ENCODE measurements at regions not wholly inside any gene's neighbourhood (a gene's known extent, or its start where the extent isn't known, plus 50 kb on each side); places are given as distances from the start of the nearest gene placed in this dataset.
"Not testable (repeated sequence)": the region's sequence is repeated elsewhere in the genome, so short reads cannot be mapped to it uniquely, and the experiment has no call there.

- H3K9me3 ChIP-seq (ENCODE audit: insufficient read depth, low read length): no peaks in the 10 kb centered on the region
- no peak overlapping the region for H3K4me3 ChIP-seq (ENCODE audit: insufficient read depth, low read length, poor library complexity, severe bottlenecking)
- H3K79me2 ChIP-seq (ENCODE audit: insufficient read depth, low read length): no peaks in the 10 kb centered on the region
- TF ChIP-seq CTCF (IDR thresholded peaks at IDR 0.05; ENCODE audit: insufficient read depth, low read length, poor library complexity, severe bottlenecking) (no peak), EZH2phosphoT487 (conservative IDR thresholded peaks at IDR 0.05; ENCODE audit: low read length) (no peak)
- H3K27me3 ChIP-seq (ENCODE audit: low read length): no peaks in the 10 kb centered on the region
- no peaks in the 10 kb centered on the region for H3F3A ChIP-seq (ENCODE audit: insufficient read depth)
- H2AFZ ChIP-seq (ENCODE audit: low read depth, low read length, severe bottlenecking): no peak overlapping the region
- H3K27ac ChIP-seq (ENCODE audit: low read depth, low read length): no peak overlapping the region
- no peaks in the 10 kb centered on the region for H4K20me1 ChIP-seq (ENCODE audit: low read depth, low read length)
- H3K9me2 ChIP-seq (replicated peaks; ENCODE audit: insufficient read depth, low read length): no peaks in the 10 kb centered on the region
- H3K9ac ChIP-seq (ENCODE audit: low read length): no peak overlapping the region
- H3K4me2 ChIP-seq (ENCODE audit: low read depth, low read length, poor library complexity, severe bottlenecking): no peak overlapping the region
- no peaks in the 10 kb centered on the region for H3K36me3 ChIP-seq (ENCODE audit: low read length)
Measured at GRCh38 chr18:75723521-75724340, 296.2 kb upstream of the SMIM21 start.

- H3K27me3 ChIP-seq (ENCODE audit: low read length): no peaks in the 10 kb centered on the region; the same call in 1 of the 2 replicates
- H3F3A ChIP-seq (ENCODE audit: insufficient read depth): no peaks in the 10 kb centered on the region
- no peak overlapping the region for H3K4me2 ChIP-seq (ENCODE audit: low read depth, low read length, poor library complexity, severe bottlenecking)
- no peaks in the 10 kb centered on the region for H3K9me2 ChIP-seq (replicated peaks; ENCODE audit: insufficient read depth, low read length)
- no peak for TF ChIP-seq CTCF (IDR thresholded peaks at IDR 0.05; ENCODE audit: insufficient read depth, low read length, poor library complexity, severe bottlenecking)
- TF ChIP-seq EZH2phosphoT487 (conservative IDR thresholded peaks at IDR 0.05; ENCODE audit: low read length): no peak
- H2AFZ ChIP-seq (ENCODE audit: low read depth, low read length, severe bottlenecking): no peak overlapping the region
- no peak overlapping the region for H3K9ac ChIP-seq (ENCODE audit: low read length)
- no peaks in the 10 kb centered on the region for H4K20me1 ChIP-seq (ENCODE audit: low read depth, low read length)
- no peak overlapping the region for H3K4me3 ChIP-seq (ENCODE audit: insufficient read depth, low read length, poor library complexity, severe bottlenecking)
- H3K9me3 ChIP-seq (ENCODE audit: insufficient read depth, low read length): no peaks in the 10 kb centered on the region
- no peaks in the 10 kb centered on the region for H3K79me2 ChIP-seq (ENCODE audit: insufficient read depth, low read length)
- no peaks in the 10 kb centered on the region for H3K36me3 ChIP-seq (ENCODE audit: low read length)
- no peak overlapping the region for H3K27ac ChIP-seq (ENCODE audit: low read depth, low read length)
Measured at GRCh38 chr18:75714766-75715165, 287.3 kb upstream of the SMIM21 start.

- H3K4me3 ChIP-seq (ENCODE audit: insufficient read depth, low read length, poor library complexity, severe bottlenecking); H3K27ac ChIP-seq (ENCODE audit: low read depth, low read length); H3K9me2 ChIP-seq (replicated peaks; ENCODE audit: insufficient read depth, low read length); H2AFZ ChIP-seq (ENCODE audit: low read depth, low read length, severe bottlenecking); H3K27me3 ChIP-seq (ENCODE audit: low read length); H3K36me3 ChIP-seq (ENCODE audit: low read length); H3K9ac ChIP-seq (ENCODE audit: low read length); H3K79me2 ChIP-seq (ENCODE audit: insufficient read depth, low read length); H3F3A ChIP-seq (ENCODE audit: insufficient read depth); H3K4me2 ChIP-seq (ENCODE audit: low read depth, low read length, poor library complexity, severe bottlenecking); H3K9me3 ChIP-seq (ENCODE audit: insufficient read depth, low read length); H4K20me1 ChIP-seq (ENCODE audit: low read depth, low read length): not testable (repeated sequence)
Measured at GRCh38 chr18:75712124-75712867, 284.8 kb upstream of the SMIM21 start.

GRCh38 chr18:75700561-75700960 is 273.1 kb upstream of the SMIM21 start:
- Histone ChIP-seq H3K9ac (ENCODE audit: low read length) (no peak overlapping the region), H3K36me3 (ENCODE audit: low read length) (no peaks in the 10 kb centered on the region), H3K27ac (ENCODE audit: low read depth, low read length) (no peak overlapping the region), H3K27me3 (ENCODE audit: low read length) (no peaks in the 10 kb centered on the region), H3K9me3 (ENCODE audit: insufficient read depth, low read length) (no peaks in the 10 kb centered on the region; the same call in 1 of the 2 replicates), H3K79me2 (ENCODE audit: insufficient read depth, low read length) (no peaks in the 10 kb centered on the region), H3K4me3 (ENCODE audit: insufficient read depth, low read length, poor library complexity, severe bottlenecking) (no peak overlapping the region), H4K20me1 (ENCODE audit: low read depth, low read length) (no peaks in the 10 kb centered on the region), H3K9me2 (replicated peaks; ENCODE audit: insufficient read depth, low read length) (no peaks in the 10 kb centered on the region), H2AFZ (ENCODE audit: low read depth, low read length, severe bottlenecking) (no peak overlapping the region), H3K4me2 (ENCODE audit: low read depth, low read length, poor library complexity, severe bottlenecking) (no peak overlapping the region), H3F3A (ENCODE audit: insufficient read depth) (no peaks in the 10 kb centered on the region)
- no peak for TF ChIP-seq EZH2phosphoT487 (conservative IDR thresholded peaks at IDR 0.05; ENCODE audit: low read length)
- no peak for TF ChIP-seq CTCF (IDR thresholded peaks at IDR 0.05; ENCODE audit: insufficient read depth, low read length, poor library complexity, severe bottlenecking)
